Testis (tissue), 2 donors: ENCODE measurements at regions not wholly inside any gene's neighbourhood (a gene's known extent, or its start where the extent isn't known, plus 50 kb on each side); places are given as distances from the start of the nearest gene placed in this dataset.

Source experiments
- CTCF ChIP-seq, 3 experiments: fragments of 450-650 bp in 2 of 3; fragments of 200-600 bp in 1 of 3; sonication (generic) in 1 of 3; IDR thresholded peaks; one replicate each; pipeline ENCODE4 v1.5.1; 2016 to 2019; ENCODE audit warnings: antibody characterized with exemption in 3 of 3, mild to moderate bottlenecking in 2 of 3, moderate library complexity in 1 of 3
- POLR2A ChIP-seq: fragments of 450-650 bp; IDR thresholded peaks from one replicate; pipeline ENCODE4 v1.6.1; 2017; ENCODE audit warnings: antibody characterized with exemption, mild to moderate bottlenecking, moderate library complexity

- no peak for TF ChIP-seq CTCF (IDR thresholded peaks at IDR 0.05)
- no peak for TF ChIP-seq POLR2A
These were observed 250.5 kb upstream of the LRTM1 start for GRCh38 chr3:55178336-55178735.
